IPS-NIHi7 (cell line): ENCODE measurements at regions not wholly inside any gene's neighbourhood (a gene's known extent, or its start where the extent isn't known, plus 50 kb on each side); places are given as distances from the start of the nearest gene placed in this dataset.
"Not testable (repeated sequence)": the region's sequence is repeated elsewhere in the genome, so short reads cannot be mapped to it uniquely, and the experiment has no call there.

Source experiments
- DNase-seq: peaks from one replicate; pipeline ENCODE4 v3.0.0; 2012; ENCODE audit warnings: mixed read lengths; ENCODE audit errors: extremely low spot score

DNA sequence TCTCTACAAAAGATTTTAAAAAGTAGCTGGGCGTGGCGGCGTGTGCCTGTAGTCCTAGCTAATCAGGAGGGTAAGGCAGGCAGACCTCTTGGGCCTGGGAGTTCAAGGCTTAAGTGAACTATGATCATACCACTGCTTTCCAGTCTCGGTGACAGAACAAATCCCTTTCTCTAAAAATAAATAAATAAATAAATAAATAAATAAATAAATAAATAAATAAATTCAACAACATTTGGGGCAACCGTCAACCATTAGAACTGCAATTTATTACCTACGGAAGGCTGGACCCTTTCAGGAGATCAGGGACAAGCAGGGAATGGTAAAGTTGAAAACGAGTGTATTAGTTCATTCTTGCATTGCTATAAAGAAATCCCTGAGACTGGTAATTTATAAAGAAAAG lies 136.2 kb upstream of the USP9X start:
- no peak for DNase-seq

DNA sequence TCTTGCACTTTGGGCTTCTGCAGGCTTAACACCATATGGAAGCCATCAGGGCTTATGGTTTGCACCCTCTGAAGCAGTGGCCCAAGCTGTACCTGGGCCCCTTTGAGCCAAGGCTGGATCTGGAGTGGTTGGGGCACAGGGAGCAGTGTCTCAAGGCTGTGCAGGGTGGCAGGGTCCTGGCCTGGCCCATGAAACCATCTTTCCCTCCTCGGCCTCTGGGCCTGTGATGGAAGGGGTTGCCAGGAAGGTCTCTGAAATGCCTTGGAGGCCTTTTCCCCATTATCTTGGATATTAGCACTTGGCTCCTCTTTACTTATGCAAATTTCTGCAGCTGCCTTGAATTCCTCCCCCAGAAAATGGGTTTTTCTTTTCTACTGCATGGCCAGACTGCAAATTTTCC lies 134.7 kb upstream of the USP9X start:
- DNase-seq = no peak

DNA sequence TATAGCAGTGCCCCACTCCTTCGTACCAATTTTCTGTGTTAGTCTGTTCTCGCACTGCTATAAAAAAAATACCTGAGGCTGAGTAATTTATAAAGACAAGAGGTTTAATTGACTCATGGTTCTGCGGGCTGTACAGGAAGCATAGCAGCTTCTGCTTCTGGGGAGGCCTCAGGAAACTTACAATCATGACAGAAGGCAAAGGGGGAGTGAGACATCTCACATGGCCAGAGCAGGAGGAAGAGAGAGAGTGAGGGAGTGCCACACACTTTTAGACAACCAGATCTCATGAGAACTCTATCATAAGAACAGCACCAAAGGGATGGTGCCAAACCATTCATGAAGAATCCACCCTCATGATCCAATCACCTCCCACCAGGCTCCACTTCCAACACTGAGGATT lies 133.8 kb upstream of the USP9X start:
- not testable (repeated sequence) for DNase-seq

DNA sequence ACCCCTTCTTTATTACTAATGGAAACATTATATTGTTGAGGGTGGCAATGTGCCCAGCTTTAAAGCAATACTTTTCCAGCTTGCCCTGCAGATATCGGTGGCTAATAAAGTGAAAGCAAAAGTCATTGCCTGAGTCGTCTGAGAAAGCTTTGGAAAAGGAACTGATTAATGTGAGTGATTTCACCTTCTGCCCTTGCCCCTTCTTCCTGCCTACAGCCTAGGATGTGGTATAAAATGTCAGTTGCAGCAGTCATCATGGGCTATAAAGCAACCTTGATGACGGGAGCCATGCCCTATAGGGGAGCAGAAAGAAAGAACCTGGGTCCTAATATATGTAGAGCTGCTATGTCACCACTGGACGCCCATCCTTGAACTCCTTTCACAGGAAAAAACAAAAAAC lies 132.4 kb upstream of the USP9X start:
- DNase-seq = no peak

DNA sequence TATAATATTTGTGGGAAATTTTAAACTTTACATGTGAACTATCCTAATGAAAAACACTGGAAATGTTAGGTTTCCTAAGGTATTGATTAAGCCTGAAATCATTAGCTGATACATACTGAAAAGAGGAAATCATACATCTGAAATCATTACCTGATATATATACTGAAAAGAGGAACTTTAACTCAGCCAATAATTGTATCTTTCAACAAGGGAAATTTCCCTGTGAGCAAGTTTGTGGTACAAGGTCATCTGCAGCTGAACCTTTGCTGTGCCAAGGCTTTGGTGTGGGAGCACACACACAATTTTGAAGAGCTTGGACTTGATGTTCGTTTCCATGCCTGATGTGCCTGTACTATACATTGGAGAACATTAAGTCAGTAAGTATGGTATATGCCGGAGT lies 131.9 kb upstream of the USP9X start:
- no peak for DNase-seq

DNA sequence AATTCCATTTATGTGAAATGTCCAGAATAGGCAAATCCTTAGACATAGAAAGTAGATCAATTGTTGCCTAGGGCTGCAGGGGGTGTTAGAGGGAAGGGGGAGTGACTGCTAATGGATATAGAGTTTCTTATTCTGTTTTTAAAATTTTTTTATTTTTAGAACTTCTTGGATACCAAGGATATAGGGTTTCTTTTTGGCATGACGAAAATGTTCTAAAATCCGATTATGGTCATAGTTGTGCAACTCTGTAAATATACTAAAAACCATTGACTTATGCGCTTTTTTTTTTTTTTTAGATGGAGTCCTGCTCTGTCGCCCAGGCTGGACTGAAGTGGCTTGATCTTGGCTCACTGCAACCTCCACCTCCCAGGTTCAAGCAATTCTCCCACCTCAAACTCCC lies 125.2 kb upstream of the USP9X start:
- no peak for DNase-seq

DNA sequence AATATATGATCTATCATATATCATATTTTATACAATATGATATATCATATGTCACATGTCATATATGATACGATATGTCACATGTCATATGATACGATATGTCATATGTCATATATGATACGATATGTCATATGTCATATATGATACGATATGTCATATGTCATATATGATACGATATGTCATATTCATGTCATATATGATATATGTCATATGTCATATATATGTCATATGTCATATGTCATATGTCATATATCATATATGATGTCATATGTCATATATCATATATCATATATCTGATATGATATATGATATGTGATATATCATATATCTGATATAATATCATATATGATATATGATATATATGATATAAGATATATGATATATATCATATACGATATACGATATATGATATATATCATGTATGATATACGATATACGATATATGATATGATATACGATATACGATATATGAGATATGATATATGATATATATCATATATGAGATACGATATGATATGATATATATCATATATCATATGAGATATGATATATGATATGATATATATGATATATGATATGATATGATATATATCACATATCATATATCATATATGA lies 122.3 kb upstream of the USP9X start:
- DNase-seq = no peak

DNA sequence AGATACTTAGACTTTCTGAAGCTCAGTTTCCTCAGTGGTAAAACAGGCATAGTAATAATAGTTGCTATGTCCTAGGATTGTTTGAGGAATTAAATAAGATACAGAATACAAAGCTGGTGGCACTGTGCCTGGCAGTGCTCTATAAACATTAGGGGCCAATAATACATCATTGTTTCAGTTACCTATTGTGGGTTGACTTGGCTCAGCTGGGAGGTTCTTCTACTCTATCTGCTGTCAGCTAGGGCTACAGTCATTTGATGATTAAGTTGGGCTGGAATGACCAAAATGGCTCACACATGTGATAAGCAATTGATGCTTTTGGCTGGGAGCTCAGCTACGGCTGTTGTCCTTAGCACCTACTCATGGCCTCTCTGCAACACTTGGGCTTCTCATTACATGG lies 121.2 kb upstream of the USP9X start:
- DNase-seq = no peak

DNA sequence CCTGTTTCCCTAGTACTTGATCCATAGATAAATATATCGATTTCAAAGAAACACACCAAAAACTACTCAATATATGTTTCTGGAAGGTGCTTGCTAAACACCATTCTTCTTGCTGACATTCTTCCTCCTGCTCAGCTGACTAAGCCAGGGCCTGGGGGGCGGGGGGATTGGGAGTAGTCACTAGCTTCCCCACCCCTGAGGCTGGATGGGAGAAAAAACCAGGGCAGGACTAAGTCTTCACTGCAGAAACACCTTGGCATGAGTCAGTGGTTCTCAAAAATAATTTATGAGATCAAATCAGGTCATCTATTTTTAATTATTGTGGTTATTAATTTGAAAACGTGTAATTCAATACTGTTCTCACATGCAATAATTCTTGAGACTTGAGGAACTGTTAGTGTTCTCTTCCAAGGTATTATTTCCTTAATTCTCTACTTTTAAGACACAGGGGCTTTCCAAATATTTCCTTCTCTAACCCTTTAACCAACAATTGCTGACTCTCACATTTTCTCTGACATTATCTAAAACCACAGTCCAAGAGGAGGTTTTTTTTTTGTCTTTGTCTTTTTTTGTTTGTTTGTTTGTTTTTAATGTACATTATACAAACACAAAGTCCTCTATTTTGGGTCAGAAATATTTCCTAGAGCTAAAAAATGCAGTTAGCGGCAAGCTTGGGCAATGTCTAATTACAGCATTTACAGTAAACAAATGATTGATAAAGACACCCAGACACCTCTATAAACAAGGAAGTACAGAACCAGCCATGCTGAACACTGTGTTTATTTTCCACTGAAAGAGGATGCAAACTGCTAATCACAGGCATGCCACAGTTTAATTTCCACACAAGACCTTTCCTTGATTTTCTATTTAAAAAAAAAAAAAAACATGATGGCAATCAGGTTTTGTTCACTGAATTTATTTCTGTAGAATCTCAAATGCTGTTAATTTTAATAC lies 120.3 kb upstream of the USP9X start:
- DNase-seq = no peak

DNA sequence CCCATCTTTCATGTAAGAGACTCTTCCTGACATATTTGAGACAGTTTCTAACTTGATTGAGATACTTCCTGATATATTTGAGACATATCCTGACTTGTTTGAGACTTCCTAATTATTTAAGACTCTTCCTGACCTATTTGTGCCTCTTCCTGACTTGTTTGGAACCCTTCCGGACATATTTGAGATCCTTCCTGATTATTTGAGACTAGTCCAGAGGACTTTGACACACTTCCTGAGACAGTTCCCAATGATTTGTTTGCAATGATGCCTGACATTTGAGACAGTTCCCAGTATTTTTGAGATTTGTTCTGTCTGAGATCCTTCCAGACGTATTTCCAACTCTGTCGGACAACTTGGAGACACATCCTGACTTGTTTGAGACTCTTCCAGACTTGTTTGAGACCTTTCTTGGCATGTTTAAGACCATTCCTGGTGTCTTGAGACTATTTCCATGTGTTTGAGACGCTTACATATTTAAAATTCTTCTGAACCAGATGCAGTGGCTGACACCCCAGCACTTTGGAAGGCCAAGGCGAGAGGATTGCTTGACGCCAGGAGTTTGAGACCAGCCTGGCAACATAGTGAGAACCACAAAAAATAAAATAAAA lies 118.9 kb upstream of the USP9X start:
- DNase-seq = no peak

DNA sequence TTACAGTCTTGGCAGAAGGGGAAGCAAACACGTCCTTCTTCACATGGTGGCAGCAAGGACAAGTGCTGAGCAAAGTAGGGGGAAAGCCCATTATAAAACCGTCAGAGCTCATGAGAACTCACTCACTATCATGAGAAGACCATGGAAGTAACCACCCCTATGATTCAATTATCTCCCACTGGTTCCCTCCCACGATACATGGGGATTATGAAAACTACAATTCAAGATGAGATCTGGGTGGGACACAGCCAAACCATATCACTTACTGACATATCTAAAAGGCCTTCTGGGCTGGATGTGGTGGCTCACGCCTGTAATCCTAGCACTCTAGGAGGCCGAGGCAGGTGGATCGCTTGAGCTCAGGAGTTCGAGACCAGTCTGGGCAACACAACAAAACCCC lies 117.1 kb upstream of the USP9X start:
- no peak for DNase-seq

DNA sequence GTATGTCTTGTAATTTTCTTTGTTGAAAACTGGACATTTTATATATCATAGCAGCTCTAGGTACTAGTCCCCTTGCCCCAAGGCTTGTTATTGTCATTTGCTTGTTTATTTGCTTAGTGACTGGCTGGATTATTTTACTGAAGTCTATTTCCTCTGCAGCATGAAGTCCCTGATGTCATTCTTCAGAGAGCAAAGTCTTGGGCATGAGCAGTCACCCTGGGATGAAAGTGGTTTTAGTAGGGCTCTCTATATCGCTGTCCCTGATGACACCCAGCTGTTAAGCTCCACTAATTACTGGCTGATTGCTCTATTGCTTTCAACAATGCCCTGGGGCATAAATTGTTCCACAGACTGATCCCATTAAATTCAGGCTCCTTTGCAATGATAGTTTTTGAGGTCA lies 113.5 kb upstream of the USP9X start:
- DNase-seq = no peak

DNA sequence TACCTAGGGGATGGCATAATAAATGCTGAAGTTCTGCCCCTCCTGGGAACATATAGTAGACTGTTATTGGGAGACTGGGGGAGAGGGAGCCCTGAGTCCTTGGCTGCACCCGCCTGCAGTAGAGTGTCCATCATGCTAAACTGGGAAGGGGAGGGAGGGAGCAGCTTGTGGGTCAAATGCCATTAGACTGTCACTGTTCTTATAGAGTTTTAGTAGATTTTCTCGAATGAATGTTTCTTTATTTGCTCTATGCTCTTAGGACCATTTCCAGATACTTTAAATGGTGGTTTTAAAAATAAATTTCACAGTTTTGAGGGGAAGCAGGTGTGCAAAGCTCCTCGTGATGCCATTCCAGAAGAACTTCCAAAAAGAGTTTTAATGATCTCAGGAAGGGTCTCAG lies 111.6 kb upstream of the USP9X start:
- no peak for DNase-seq

DNA sequence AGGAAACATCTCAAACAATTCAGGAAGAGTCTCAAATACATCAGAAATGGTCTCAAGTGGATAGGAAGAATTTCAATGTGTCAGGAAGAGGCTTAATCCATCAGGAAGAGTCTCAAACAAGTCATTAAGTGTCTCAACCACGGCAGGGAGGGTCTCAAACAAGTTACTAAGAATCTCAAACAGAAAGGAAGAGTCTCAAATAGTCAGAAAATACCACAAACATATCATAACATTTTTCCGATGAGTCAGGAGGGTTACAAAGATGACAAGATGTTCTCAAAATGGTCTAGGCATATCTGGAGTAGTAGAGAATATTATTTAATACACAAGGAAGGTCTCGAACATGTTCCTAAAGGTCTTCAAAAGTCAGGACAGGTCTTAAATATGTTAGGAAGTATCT lies 109.3 kb upstream of the USP9X start:
- DNase-seq = no peak

DNA sequence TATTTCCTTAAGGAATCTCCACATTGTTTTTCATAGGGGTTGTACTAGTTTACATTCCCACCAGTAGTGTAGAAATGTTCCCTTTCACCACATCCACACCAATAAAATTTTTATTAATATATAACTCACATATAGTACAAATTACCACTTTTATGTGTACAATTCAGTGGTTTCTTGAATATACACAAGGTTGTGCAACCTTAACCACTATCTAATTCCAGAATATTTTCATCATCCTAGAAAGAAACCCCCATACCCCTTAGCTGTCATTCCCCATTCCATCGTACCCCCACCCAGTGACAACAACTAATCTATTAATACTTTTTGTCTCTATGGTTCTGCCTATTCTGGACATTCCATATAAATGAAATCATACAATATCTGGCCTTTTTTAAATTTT lies 108.3 kb upstream of the USP9X start:
- DNase-seq = no peak

DNA sequence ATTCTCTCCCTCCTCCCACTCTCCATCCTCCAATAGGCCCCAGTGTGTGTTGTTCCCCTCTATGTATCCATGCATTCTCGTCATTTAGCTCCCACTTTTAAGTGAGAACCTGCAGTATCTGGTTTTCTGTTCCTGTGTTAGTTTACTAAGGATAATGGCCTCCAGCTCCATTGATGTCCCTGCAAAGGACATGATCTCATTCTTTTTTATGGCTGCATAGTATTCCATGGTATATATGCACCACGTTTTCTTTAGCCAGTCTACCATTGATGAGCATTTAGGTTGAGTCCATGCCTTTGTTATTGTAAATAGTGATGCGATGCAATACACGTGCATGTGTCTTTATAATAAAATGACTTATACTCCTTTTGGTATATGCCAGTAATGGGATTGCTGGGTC lies 100.3 kb upstream of the USP9X start:
- no peak for DNase-seq

DNA sequence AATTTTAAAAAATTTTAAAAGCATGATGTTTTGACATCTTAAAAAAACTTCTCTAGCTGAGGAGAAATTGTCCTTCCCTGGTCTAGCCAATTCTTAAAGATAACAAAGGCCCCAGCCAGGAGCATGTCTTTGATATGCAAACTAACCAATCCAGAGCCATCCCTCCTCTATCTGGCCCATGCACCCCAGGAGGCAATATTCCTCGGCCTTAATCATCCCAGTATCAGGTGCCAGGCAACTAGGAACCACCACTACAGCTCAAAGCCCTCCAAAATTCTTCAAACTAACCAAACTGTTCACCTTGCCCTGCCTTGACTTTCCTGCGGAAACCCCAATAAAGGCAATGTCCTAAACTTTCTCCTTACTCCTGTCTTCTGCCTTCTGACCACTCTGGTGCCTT lies 97.8 kb upstream of the USP9X start:
- peak; percentile 44 for DNase-seq

DNA sequence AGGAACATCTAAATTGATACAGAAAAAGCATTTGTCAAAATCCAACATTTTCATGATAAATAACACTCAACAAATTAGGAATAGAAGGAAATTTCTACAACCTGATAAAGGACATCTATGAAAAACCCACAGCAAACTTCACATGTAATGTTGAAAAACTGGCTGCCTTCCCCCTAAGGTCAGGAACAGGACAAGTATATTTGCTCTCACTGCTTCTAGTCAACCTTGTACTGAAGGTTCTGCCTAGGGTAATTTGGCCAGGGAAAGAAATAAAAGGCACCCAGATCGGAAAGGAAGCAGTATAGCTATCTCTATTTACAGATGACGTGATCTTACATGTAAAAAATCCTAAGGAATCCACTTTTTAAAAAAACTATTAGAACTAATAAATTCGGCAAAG lies 97.1 kb upstream of the USP9X start:
- no peak for DNase-seq

DNA sequence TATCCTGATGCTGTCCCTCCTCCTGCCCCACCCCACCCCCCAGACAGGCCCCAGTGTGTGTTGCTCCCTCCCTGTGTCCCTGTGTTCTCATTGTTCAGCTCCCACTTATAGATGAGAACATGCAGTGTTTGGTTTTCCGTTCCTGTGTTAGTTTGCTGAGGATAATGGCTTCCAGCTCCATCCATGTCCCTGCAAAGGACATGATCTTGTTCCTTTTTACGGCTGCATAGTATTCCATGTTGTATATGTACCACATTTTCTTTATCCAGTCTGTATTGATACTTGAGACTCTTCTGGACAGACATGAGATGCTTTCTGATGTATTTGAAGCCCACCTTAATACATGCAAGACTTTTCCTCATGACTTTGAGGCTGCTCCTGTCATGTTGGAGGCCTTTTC lies 91.8 kb upstream of the USP9X start:
- DNase-seq = not testable (repeated sequence)

DNA sequence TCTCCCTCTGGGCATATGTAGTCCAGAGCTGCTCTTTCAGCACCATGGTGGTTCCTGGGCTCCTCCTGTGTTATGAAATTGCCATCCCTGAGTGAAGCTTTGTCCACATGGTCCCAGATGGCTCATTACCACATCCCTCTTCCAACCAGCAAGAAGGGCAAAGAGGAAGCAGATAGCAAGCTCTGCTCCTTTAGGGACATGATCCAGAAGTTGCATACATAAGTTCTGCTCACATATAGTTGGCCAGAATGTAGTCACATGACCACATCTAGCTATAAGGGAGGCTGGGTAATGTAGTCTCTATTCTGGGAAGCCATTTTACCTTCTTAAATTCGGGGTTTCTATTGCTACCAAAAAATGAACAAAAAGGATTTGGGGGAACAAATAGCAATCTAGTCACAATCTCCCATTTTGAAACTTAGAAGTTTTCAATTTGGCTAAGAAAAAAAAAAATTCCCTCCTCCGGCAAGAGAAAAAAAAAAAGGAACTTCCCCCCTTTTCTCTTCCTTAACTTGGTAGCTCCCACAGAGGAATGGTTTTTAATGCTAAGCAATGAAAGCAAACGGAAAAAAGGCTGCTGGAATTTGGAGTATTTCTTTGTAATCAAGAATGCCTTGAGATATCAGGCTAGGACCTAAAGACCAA lies 88.2 kb upstream of the USP9X start:
- peak; percentile 23 for DNase-seq

DNA sequence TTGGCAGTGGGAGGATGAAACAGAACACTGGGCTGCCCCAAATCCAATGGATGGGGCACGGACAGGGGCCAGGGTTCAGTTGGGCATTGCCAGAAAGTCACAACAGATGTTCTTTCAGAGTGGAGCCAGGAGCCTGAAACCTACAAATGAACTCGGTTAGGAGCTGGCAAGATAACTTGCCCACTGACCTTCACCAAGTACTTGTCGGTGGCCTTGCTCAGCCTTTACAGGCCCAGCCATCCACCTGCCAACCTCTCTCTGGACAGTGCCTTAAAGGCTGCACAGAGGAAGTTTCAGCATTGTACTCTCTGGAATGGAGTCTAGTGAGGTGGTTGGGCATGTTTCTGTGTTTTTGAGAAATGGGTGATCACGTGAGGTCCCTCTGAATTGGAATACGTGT lies 87.1 kb upstream of the USP9X start:
- no peak for DNase-seq

DNA sequence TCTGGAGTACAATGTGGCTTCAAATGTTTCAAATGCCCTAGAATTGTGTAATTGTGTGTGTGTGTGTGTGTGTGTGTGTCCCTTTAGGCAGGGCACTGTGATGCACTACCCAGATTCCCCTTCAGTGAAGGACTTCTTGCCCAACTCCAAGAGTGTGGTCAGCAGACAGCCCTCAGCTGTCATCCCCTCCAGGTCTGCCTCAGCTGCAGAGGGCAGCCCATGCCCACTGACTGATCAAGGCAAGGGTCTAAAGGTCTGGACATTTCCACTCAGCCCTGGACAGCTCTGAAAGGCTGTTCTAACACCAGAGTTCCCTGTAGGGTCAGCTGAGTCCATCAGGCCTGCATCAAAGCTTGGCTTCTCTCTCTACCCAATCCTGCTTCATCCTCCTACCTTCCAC lies 83.9 kb upstream of the USP9X start:
- DNase-seq = no peak

DNA sequence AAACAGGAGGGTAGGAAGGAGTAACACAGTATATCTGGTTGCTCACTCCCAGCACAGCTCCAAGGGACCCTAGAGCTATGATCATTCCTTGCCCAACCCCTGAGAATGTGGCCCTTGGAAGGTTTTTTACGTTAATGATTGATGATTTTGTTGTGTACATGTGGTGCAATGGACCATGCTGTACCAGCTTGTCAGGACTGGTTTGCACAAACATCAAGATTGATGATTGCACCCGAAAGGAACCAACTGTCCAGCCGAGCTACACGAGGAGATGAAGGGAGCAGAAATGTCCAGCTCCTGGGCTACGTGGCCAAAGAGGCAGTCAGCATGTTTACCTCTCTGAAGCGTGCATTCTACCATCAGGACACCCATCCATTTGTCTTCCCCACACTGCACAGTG lies 83.2 kb upstream of the USP9X start:
- DNase-seq = no peak
